ENCODE measurements at regions not wholly inside any gene's neighbourhood (a gene's known extent, or its start where the extent isn't known, plus 50 kb on each side); places are given as distances from the start of the nearest gene placed in this dataset.
A peak's percentile ranks its signal among the peaks of the same experiment; 100 is the strongest.

DNA sequence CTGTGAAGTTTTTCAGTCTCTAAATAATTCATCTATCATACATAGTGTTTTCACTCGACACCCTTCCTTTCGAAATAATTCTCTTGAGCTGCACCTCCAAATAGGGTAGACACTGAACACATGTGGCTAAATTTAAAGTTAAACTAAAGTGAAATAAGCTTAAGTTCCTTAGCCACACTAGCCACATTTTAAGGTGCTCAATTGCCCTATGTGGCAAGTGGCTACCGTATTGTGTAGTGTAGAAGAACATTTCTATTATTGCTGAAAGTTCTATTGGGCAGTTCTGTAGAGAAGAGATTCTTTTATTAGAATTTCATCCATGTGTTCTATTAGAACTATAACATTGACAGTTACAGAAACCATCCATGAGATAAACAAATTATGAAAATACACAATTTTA is 107.0 kb upstream of the CTSO start:
- no peaks in the 10 kb centered on the region for H3K4me1 ChIP-seq (replicated peaks in 1 of 2)
- H3K27ac ChIP-seq = no peak overlapping the region
- in situ Hi-C loops (cut with MboI; ENCODE audit: low pct_unique_long_range_greater_than_20kb in 2 of 9, low sequenced_read_pairs in 9 of 9, unreplicated experiment in 9 of 9) = no loop called here
- no peak overlapping the region for H3K4me3 ChIP-seq
- no peak for ATAC-seq (replicated peaks in 6 of 8)
- 46 to 100% (median 96%) methylated on average over 1 to 3 of the region's 3 CpGs; no CpG with 5 or more reads in 1 of the 10 experiments for WGBS, 10 experiments

- in situ Hi-C loops (cut with MboI; ENCODE audit: low pct_unique_long_range_greater_than_20kb in 2 of 9, low sequenced_read_pairs in 9 of 9, unreplicated experiment in 9 of 9) = no loop called here
- WGBS, 10 experiments = 26 to 86% (median 66%) methylated on average over 2 to 3 of the region's 3 CpGs; no CpG with 5 or more reads in 1 of the 10 experiments
- H3K4me1 ChIP-seq (replicated peaks in 1 of 2) = no peaks in the 10 kb centered on the region
- no peak overlapping the region for H3K27ac ChIP-seq
- no peak for ATAC-seq (replicated peaks in 6 of 8)
- H3K4me3 ChIP-seq = no peak overlapping the region
These were observed 99.5 kb upstream of the CTSO start for GRCh38 chr4:156053174-156053573.

DNA sequence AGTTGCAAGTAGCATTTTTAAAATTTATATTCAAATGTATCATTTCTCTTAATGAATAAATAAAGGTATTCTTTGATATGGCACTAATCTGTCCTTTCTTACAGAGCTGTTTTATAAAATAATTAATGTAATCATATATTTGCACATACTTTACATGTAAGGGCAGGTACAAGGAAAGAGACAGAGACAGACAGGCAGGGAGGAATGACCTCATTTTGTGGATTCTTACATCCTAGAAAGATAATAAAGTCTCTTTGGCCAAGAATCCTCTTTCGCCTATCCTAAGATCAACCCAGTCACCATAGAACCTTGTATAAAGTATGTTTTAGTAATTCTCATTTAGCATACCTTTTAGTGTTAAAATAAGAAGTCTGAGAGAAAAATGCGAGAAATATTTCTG is 98.5 kb upstream of the CTSO start:
- 14 to 100% (median 84%) methylated on average over 1 to 2 of the region's 2 CpGs for WGBS, 10 experiments

DNA sequence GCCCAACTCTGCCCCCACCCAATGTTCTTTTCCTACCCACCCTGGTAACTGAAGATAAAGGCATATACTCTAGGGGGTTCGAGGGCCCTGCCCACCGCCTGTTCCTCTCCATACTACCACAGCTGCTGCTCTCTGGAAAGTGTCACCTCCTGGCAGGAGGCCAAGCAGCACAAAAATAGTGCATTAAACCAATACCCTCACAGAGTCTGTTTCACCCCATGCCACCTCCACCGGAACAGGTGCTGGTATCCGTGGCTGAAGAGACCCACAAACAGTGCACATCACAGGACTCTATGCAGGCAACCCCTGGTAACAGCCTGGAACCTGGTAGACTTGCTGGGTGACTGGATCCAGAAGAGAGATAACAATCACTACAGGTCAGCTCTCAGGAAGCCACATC is 85.1 kb upstream of the CTSO start:
- H3K27ac ChIP-seq = no peak overlapping the region
- WGBS, 10 experiments = 100% methylated on average over 2 of the region's 4 CpGs; no CpG with 5 or more reads in 8 of the 10 experiments
- no peaks in the 10 kb centered on the region for H3K4me1 ChIP-seq (replicated peaks in 1 of 2)
- H3K4me3 ChIP-seq = no peak overlapping the region
- no peak for ATAC-seq (replicated peaks in 6 of 8)
- in situ Hi-C loops (cut with MboI; ENCODE audit: low pct_unique_long_range_greater_than_20kb in 2 of 9, low sequenced_read_pairs in 9 of 9, unreplicated experiment in 9 of 9) = no loop called here

More for the DNA sequence above, 98.5 kb upstream of the CTSO start:
- no peak for ATAC-seq (replicated peaks in 6 of 8)
- no peaks in the 10 kb centered on the region for H3K4me1 ChIP-seq (replicated peaks in 1 of 2)
- no peak overlapping the region for H3K27ac ChIP-seq
- in situ Hi-C loops (cut with MboI; ENCODE audit: low pct_unique_long_range_greater_than_20kb in 2 of 9, low sequenced_read_pairs in 9 of 9, unreplicated experiment in 9 of 9) = no loop called here
- H3K4me3 ChIP-seq = no peak overlapping the region

DNA sequence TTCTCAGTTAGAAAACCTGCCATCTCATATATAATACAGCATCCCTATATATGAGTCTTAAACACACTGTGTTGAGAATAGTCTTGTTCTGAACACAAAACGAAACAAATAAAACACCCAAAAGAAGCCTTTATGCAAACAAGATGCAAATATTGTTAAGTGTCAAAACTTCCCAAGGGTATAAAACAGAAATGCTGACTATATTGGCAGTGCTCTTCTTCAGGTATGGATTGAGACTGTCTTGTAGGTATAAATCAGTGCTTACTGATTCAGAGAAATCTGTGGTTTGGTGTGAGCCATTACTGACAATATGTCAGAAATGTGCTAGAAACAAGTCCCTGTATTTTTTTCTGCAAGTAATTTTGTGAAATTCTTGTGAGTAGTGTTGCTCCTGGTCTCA is 82.8 kb upstream of the CTSO start:
- H3K4me1 ChIP-seq (replicated peaks in 1 of 2) = no peaks in the 10 kb centered on the region
- WGBS, 10 experiments = 0 to 89% (median 76%) methylated on average over 1 of the region's 1 CpG; no CpG with 5 or more reads in 2 of the 10 experiments
- no peak overlapping the region for H3K4me3 ChIP-seq
- in situ Hi-C loops (cut with MboI; ENCODE audit: low pct_unique_long_range_greater_than_20kb in 2 of 9, low sequenced_read_pairs in 9 of 9, unreplicated experiment in 9 of 9) = no loop called here
- no peak for ATAC-seq (replicated peaks in 6 of 8)
- H3K27ac ChIP-seq = no peak overlapping the region

GRCh38 chr4:156029691-156030090 is 76.0 kb upstream of the CTSO start:
- no peak overlapping the region for H3K4me3 ChIP-seq
- in situ Hi-C loops (cut with MboI; ENCODE audit: low pct_unique_long_range_greater_than_20kb in 2 of 9, low sequenced_read_pairs in 9 of 9, unreplicated experiment in 9 of 9) = no loop called here
- H3K4me1 ChIP-seq (replicated peaks in 1 of 2) = no peaks in the 10 kb centered on the region
- no peak for ATAC-seq (replicated peaks in 6 of 8)
- H3K27ac ChIP-seq = no peak overlapping the region
- 38 to 100% (median 80%) methylated on average over 1 of the region's 1 CpG; no CpG with 5 or more reads in 1 of the 10 experiments for WGBS, 10 experiments

- ATAC-seq (replicated peaks in 6 of 8) = no peak
- H3K4me1 ChIP-seq (replicated peaks in 1 of 2) = peaks cover 21 to 27% of the 10 kb centered on the region in 2 donors
- no peak overlapping the region for H3K27ac ChIP-seq
- H3K4me3 ChIP-seq = no peak overlapping the region
- in situ Hi-C loops (cut with MboI; ENCODE audit: low pct_unique_long_range_greater_than_20kb in 2 of 9, low sequenced_read_pairs in 9 of 9, unreplicated experiment in 9 of 9) = no loop called here
- WGBS, 10 experiments = 27 to 100% (median 82%) methylated on average over 1 to 5 of the region's 6 CpGs; no CpG with 5 or more reads in 1 of the 10 experiments
These were observed 67.6 kb upstream of the CTSO start for GRCh38 chr4:156021298-156021697.

GRCh38 chr4:156019246-156019645 is 65.6 kb upstream of the CTSO start:
- in situ Hi-C loops (cut with MboI; ENCODE audit: low pct_unique_long_range_greater_than_20kb in 2 of 9, low sequenced_read_pairs in 9 of 9, unreplicated experiment in 9 of 9) = no loop called here
- no peak overlapping the region for H3K27ac ChIP-seq
- WGBS, 10 experiments = 8 to 60% (median 25%) methylated on average over 1 to 2 of the region's 2 CpGs; no CpG with 5 or more reads in 2 of the 10 experiments
- no peak overlapping the region for H3K4me3 ChIP-seq
- H3K4me1 ChIP-seq (replicated peaks in 1 of 2) = peaks cover 26 to 36% of the 10 kb centered on the region in 2 donors
- peak in 3 of 8 experiments; percentile 30 to 56 (median 48) for ATAC-seq (replicated peaks in 6 of 8)

DNA sequence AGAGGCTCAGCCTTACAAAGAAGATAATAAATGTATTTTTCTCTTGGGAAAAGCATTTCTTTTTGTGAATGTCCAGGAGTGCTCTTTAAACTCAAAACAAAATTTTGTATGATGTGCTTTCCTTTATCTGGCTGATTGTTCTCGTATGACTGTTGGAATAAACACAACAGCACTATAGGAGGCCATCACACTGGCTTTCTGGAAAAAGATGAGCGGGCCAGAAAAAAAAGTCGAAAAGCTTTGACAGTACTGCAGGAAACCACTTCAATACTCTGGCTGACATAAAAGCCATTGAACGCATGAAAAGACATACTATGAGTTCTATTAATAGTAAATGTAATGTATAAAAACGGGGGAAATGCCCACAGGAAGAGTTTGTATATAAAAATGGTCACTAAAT is 64.7 kb upstream of the CTSO start:
- in situ Hi-C loops (cut with MboI; ENCODE audit: low pct_unique_long_range_greater_than_20kb in 2 of 9, low sequenced_read_pairs in 9 of 9, unreplicated experiment in 9 of 9) = no loop called here
- no peak overlapping the region for H3K4me3 ChIP-seq
- WGBS, 10 experiments = 14 to 55% (median 34%) methylated on average over 3 to 5 of the region's 5 CpGs
- H3K27ac ChIP-seq = no peak overlapping the region
- H3K4me1 ChIP-seq (replicated peaks in 1 of 2) = peaks cover 26 to 36% of the 10 kb centered on the region in 2 donors
- no peak for ATAC-seq (replicated peaks in 6 of 8)

DNA sequence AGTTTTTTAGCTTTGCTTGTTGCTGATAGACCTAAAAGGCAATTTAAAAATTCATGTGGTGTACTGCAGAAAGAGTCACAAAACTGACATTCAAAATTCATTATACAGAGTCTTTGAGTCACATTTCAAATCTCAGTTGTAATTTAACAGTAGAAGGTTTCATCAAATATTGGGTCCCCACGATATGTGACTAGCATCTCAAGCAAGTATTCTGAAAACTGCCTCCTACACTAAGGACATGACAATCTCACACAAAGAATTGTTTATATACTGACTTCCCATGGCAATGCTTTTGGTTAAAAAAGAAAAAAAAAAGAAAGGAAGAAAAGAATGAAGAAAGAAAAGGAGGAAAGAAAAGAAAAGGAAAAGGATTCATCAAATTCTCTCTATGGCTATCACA is 62.1 kb upstream of the CTSO start:
- no peak overlapping the region for H3K27ac ChIP-seq
- WGBS, 10 experiments = 0 to 100% (median 85%) methylated on average over 1 of the region's 1 CpG; no CpG with 5 or more reads in 1 of the 10 experiments
- in situ Hi-C loops (cut with MboI; ENCODE audit: low pct_unique_long_range_greater_than_20kb in 2 of 9, low sequenced_read_pairs in 9 of 9, unreplicated experiment in 9 of 9) = no loop called here
- peaks cover 26 to 44% of the 10 kb centered on the region in 2 donors for H3K4me1 ChIP-seq (replicated peaks in 1 of 2)
- H3K4me3 ChIP-seq = no peak overlapping the region
- peak in 1 of 8 experiments; percentile 62 for ATAC-seq (replicated peaks in 6 of 8)

- in situ Hi-C loops (cut with MboI; ENCODE audit: low pct_unique_long_range_greater_than_20kb in 2 of 9, low sequenced_read_pairs in 9 of 9, unreplicated experiment in 9 of 9) = no loop called here
- ATAC-seq (replicated peaks in 6 of 8) = no peak
- Histone ChIP-seq H3K27ac (no peak overlapping the region), H3K4me3 (no peak overlapping the region), H3K4me1 (replicated peaks in 1 of 2) (peaks cover 3 to 11% of the 10 kb centered on the region in 2 donors)
- WGBS, 10 experiments = 54 to 100% (median 80%) methylated on average over 1 to 13 of the region's 16 CpGs
These were observed 52.5 kb upstream of the CTSO start for GRCh38 chr4:156006192-156006591.

All from motor neuron (in vitro differentiated cells).